BJ (cell line): ENCODE measurements at regions not wholly inside any gene's neighbourhood (a gene's known extent, or its start where the extent isn't known, plus 50 kb on each side); places are given as distances from the start of the nearest gene placed in this dataset.

ENCODE experiments used
- CTCF ChIA-PET: fragments of 350-600 bp; formaldehyde crosslinking; extraction: SDS; loops from one replicate; lab custom pipeline; 2021; ENCODE audit warnings: antibody characterized with exemption, inconsistent platforms; lab: Yijun Ruan, JAX
- POLR2A ChIA-PET: fragments of 300-600 bp; sonication (Branson Sonifier 250); formaldehyde crosslinking; extraction: SDS; loops from one replicate; lab custom pipeline; 2021; ENCODE audit warnings: antibody characterized with exemption; lab: Charles Lee
- DNase-seq: peaks from one replicate; pipeline ENCODE4 v3.0.0-alpha.2; 2011; ENCODE audit warnings: low read depth
- H3K27me3 ChIP-seq: 2 replicates; pipeline ENCODE4 v1.6.0; 2011; ENCODE audit warnings: low read length; ENCODE audit not compliant: control insufficient read depth, insufficient read depth
- H3K36me3 ChIP-seq: 2 replicates; pipeline ENCODE4 v1.5.1; 2011; ENCODE audit warnings: low read length; ENCODE audit not compliant: control insufficient read depth, insufficient read depth
- H3K4me3 ChIP-seq: 2 replicates; pipeline ENCODE4 v1.5.1; 2011; ENCODE audit warnings: low read depth, mild to moderate bottlenecking, control low read depth, low read length
- CTCF ChIP-seq: IDR thresholded peaks from 2 replicates; pipeline ENCODE4 v1.5.1; 2011; ENCODE audit warnings: low read depth, mild to moderate bottlenecking, control low read depth, inconsistent platforms, low read length, moderate library complexity; ENCODE audit not compliant: insufficient read depth

DNA sequence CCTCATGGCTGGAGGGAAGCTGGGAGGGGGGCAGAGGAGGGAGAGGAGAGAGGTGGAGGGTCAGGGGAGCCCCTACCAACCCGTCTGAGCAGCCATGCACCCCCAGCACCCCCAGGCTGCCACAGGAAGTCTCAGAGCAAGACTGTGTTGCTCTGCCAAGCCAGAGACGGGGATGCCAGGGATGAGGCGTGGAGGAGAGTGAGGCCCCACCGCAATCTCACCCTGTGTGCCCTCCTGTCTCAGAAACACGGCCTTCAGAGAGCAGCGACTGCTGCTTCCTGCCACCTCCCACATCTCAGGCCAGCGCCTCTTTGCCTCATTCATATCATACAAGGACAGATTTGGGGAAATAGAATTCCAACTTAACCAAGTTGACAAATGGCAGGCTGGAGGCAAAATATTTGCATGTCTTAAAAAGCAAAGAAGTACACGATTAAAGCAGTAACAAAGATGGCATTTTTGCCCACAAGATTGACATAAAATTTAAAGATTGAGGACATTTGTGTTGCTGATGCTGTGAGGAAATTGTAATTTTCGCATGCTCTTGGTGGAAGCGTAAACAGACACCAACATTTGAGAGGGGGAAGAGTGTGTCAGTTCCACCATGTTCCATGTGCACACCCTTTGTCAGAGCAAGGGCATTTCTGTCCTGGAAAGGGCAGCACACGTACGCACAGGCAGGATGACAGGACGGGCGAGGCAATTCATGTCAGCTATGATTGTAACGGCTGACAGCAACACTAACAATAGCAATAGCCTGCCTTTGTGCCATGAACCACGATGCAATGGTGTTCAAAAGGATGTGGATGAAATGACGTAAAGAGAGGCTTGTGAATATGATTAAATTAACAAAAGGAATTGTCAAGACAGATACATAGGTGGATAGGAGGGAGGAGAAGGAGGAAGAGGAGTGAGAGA lies 59.0 kb upstream of the BACE2 start:
- Histone ChIP-seq H3K4me3 (no peak overlapping the region), H3K36me3 (no peaks in the 10 kb centered on the region), H3K27me3 (no peaks in the 10 kb centered on the region)
- POLR2A ChIA-PET = no interaction called here
- no peak for TF ChIP-seq CTCF
- no peak for DNase-seq
- CTCF ChIA-PET = no interaction called here

DNA sequence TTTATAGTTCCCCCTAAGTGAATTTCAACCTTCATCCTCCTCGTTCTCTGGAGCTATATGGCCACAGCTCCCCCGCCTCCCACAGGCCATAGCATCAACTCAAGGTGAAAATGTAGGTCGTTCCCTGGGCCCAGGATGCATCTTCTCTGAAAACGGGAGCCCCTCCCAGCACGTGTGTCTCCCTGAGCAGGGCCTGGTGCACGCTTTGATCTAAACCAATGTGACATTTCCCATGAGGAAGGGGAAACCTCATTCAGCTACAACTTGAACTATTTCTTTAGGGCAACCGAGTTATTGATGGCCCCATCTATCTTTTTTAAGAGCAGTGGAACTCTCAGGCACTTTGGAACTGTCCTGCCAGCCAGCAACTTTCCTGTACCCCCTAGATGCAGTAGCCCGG lies 57.8 kb upstream of the BACE2 start:
- ChIA-PET CTCF (interaction anchor here (0.8 kb wide), 1 partner anchor 18 kb away, joined by 4 read pairs; no protein-coding TSS in a partner anchor), POLR2A (no interaction called here)
- Histone ChIP-seq H3K27me3 (no peaks in the 10 kb centered on the region), H3K4me3 (no peak overlapping the region), H3K36me3 (no peaks in the 10 kb centered on the region)
- no peak for DNase-seq
- no peak for TF ChIP-seq CTCF

GRCh38 chr21:41110664-41111063 lies 57.3 kb upstream of the BACE2 start:
- Histone ChIP-seq H3K4me3 (no peak overlapping the region), H3K27me3 (no peaks in the 10 kb centered on the region), H3K36me3 (no peaks in the 10 kb centered on the region)
- POLR2A ChIA-PET = no interaction called here
- CTCF ChIA-PET = interaction anchor here (0.8 kb wide), 1 partner anchor 17 kb away, joined by 4 read pairs; no protein-coding TSS in a partner anchor
- no peak for DNase-seq
- no peak for TF ChIP-seq CTCF

DNA sequence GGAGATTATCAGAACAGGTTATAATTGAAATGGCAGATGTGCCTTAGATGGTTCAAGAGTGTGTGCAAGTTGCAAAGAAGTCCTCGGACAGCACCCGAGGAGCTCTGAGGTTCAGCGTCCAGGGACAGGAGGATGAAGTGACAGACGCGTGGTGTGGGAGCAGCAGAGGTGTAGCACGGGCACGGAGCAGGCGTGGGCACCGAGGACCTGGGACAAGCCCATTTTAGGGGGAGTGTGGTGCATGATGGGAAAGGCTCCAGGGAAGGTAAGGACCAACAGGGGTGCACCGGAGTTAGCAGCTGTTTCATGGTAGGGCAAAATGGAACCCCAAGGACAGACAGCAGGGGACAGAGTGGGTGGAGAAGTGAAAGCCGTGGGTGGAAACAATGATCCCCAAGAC lies 56.3 kb upstream of the BACE2 start:
- ChIA-PET POLR2A (no interaction called here), CTCF (no interaction called here)
- Histone ChIP-seq H3K4me3 (no peak overlapping the region), H3K27me3 (no peaks in the 10 kb centered on the region), H3K36me3 (no peaks in the 10 kb centered on the region)
- DNase-seq = no peak
- no peak for TF ChIP-seq CTCF

GRCh38 chr21:41112740-41113692 lies 54.9 kb upstream of the BACE2 start:
- POLR2A ChIA-PET = no interaction called here
- CTCF ChIA-PET = interaction anchor here (1.7 kb wide), 1 partner anchor 10 kb away, joined by 4 read pairs; no protein-coding TSS in a partner anchor
- H3K4me3 ChIP-seq = peak overlapping the region; percentile 28
- no peaks in the 10 kb centered on the region for H3K27me3 ChIP-seq
- no peak for TF ChIP-seq CTCF
- H3K36me3 ChIP-seq = no peaks in the 10 kb centered on the region
- peak; percentile 97 for DNase-seq
